Spleen (tissue), 11 donors: ENCODE measurements at regions not wholly inside any gene's neighbourhood (a gene's known extent, or its start where the extent isn't known, plus 50 kb on each side); places are given as distances from the start of the nearest gene placed in this dataset.
"Not testable (repeated sequence)": the region's sequence is repeated elsewhere in the genome, so short reads cannot be mapped to it uniquely, and the experiment has no call there.

ENCODE experiments used
- DNase-seq: peaks from one replicate; pipeline ENCODE4 v3.0.0-alpha.2; 2020
- H3K27ac ChIP-seq, 8 donors: fragments of 200-600 bp; sonication (generic) in 7 of 8; 1 replicate in 4 of 8; 2 replicates in 4 of 8; pipeline versions ENCODE4 v1.5.0 to v1.8.0; 2016 to 2021; ENCODE audit warnings: inconsistent platforms in 4 of 8, mild to moderate bottlenecking in 4 of 8, moderate library complexity in 1 of 8
- H3K27me3 ChIP-seq, 7 donors: fragments of 200-600 bp; sonication (generic) in 6 of 7; replicated peaks in 1 of 7; 1 replicate in 4 of 7; 2 replicates in 3 of 7; pipeline versions ENCODE4 v1.5.0 to v1.8.0; 2016 to 2021; ENCODE audit warnings: inconsistent platforms in 3 of 7, mild to moderate bottlenecking in 1 of 7
- H3K36me3 ChIP-seq, 6 donors: fragments of 200-600 bp; sonication (generic) in 5 of 6; 1 replicate in 4 of 6; 2 replicates in 2 of 6; pipeline versions ENCODE4 v1.5.0 to v1.8.0; 2016 to 2021; ENCODE audit warnings: inconsistent platforms in 2 of 6
- H3K4me1 ChIP-seq, 6 donors: fragments of 200-600 bp; sonication (generic) in 5 of 6; 1 replicate in 3 of 6; 2 replicates in 3 of 6; pipeline versions ENCODE4 v1.5.0 to v1.8.0; 2016 to 2021; ENCODE audit warnings: inconsistent platforms in 3 of 6
- H3K4me3 ChIP-seq, 8 donors: fragments of 200-600 bp; sonication (generic) in 7 of 8; 1 replicate in 4 of 8; 2 replicates in 4 of 8; pipeline versions ENCODE4 v1.5.0 to v1.8.0; 2016 to 2021; ENCODE audit warnings: inconsistent platforms in 4 of 8, mild to moderate bottlenecking in 4 of 8, moderate library complexity in 2 of 8
- H3K9me3 ChIP-seq, 8 donors: fragments of 200-600 bp; sonication (generic) in 7 of 8; 1 replicate in 4 of 8; 2 replicates in 4 of 8; pipeline versions ENCODE4 v1.5.0 to v1.8.0; 2016 to 2021; ENCODE audit warnings: inconsistent platforms in 4 of 8
- CTCF ChIP-seq, 11 experiments: fragments of 200-600 bp in 7 of 11; fragments of 450-650 bp in 4 of 11; sonication (generic) in 4 of 11; IDR thresholded peaks in 8 of 11; conservative IDR thresholded peaks in 3 of 11; 1 replicate in 7 of 11; 2 replicates in 4 of 11; pipeline versions ENCODE4 v1.4.0 to v1.8.0; 2016 to 2021; ENCODE audit warnings: antibody characterized with exemption in 11 of 11, inconsistent platforms in 4 of 11, mild to moderate bottlenecking in 1 of 11
- POLR2A ChIP-seq, 3 donors: fragments of 450-650 bp; IDR thresholded peaks; one replicate each; pipeline ENCODE4 v1.5.1; 2017; ENCODE audit warnings: antibody characterized with exemption in 3 of 3, mild to moderate bottlenecking in 1 of 3
- POLR2AphosphoS5 ChIP-seq, 3 donors: sonication (generic); formaldehyde crosslinking; IDR thresholded peaks; one replicate each; pipeline ENCODE4 v1.5.1; 2017; ENCODE audit warnings: antibody characterized with exemption in 3 of 3
- WGBS, 5 donors: extraction: QIAGEN DNeasy Blood & Tissue Kit in 3 of 5; methylation state at CpG; one replicate each; pipeline versions ENCODE4 v1.1.5 to v1.1.7; 2013 to 2018; 5-methylcytosine and 5-hydroxymethylcytosine counted together
- intact Hi-C: fragments of 100-400 bp; cut with DNase I; formaldehyde crosslinking; loops from one replicate; pipeline ENCODE4 v1.15.0; 2023; ENCODE audit warnings: low total_unique reads
- donor health status: healthy with polysubstance abuse.
- donor health status: DM: no; HTN: no; CAD: no; lungs with moderate emphysema.
- donor health status: DM: no; HTN: no; CAD: no.
- donor health status: Bipolar disorder and iron deficiency.
- donor health status: healthy.
- donor health status: DM: no; HTN: no; CAD: no.
- donor health status: DM: yes; HTN: yes; CAD: no.

DNA sequence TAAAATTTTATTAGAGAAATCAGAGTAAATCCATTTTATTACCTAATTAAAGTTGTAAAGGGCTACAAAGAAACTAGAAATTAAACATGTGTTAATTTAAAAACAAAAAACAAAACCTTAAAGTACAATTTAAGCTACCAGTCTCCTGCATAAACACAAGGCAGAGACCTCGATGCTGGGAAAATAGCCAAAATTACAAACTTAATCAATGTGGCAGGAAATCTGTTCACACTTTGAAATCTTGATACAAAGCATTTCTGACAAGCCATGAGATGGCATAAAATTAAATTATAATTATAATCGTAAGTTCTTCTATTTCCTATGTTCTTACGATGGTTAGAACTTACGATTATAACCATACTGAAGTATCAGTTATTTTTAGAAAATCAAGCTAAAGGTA lies 158.0 kb upstream of the FREM1 start:
- intact Hi-C loops, result no loop called here
- H3K4me3 ChIP-seq, result no peak overlapping the region
- no peak for TF ChIP-seq POLR2A (IDR thresholded peaks at IDR 0.05)
- TF ChIP-seq POLR2AphosphoS5 (IDR thresholded peaks at IDR 0.05), result no peak
- TF ChIP-seq CTCF (IDR thresholded peaks at IDR 0.05 in 8 of 11, conservative IDR thresholded peaks at IDR 0.05 in 3 of 11), result no peak
- DNase-seq, result no peak
- H3K36me3 ChIP-seq, result no peaks in the 10 kb centered on the region
- H3K27me3 ChIP-seq, result no peaks in the 10 kb centered on the region
- no peak overlapping the region for H3K27ac ChIP-seq
- no peaks in the 10 kb centered on the region for H3K4me1 ChIP-seq
- peaks cover 0 to 8% (median 0%) of the 10 kb centered on the region in 8 donors for H3K9me3 ChIP-seq
- WGBS, 5 donors, result 24 to 35% (median 29%) methylated on average over 4 of the region's 4 CpGs

DNA sequence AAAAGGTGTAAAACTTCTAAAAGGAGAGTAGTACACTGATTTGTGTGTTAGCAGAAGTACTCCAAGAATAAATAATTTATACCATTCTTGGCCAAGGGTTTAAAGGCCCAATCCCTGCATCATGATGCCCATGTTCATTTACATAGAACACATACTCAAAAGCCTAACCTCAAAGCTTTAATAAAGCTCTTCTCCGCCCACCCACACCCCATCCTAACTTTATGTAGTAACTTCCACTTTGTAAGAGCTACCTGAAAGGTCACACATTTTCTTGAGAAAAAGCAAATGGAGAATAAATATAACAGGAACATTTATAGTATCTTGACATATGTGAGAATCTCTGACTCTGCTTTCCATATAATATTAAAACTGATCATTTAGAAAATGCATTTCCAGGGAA lies 148.8 kb upstream of the FREM1 start:
- 85 to 97% (median 93%) methylated on average over 1 of the region's 1 CpG for WGBS, 5 donors
- intact Hi-C loops, result no loop called here
- TF ChIP-seq CTCF (IDR thresholded peaks at IDR 0.05 in 8 of 11, conservative IDR thresholded peaks at IDR 0.05 in 3 of 11), result no peak
- no peak for TF ChIP-seq POLR2A (IDR thresholded peaks at IDR 0.05)
- TF ChIP-seq POLR2AphosphoS5 (IDR thresholded peaks at IDR 0.05), result no peak
- H3K27me3 ChIP-seq, result no peaks in the 10 kb centered on the region
- H3K27ac ChIP-seq, result no peak overlapping the region
- DNase-seq, result no peak
- H3K36me3 ChIP-seq, result no peaks in the 10 kb centered on the region
- no peaks in the 10 kb centered on the region for H3K4me1 ChIP-seq
- no peak overlapping the region for H3K4me3 ChIP-seq
- H3K9me3 ChIP-seq, result peaks cover 0 to 5% (median 0%) of the 10 kb centered on the region in 8 donors

DNA sequence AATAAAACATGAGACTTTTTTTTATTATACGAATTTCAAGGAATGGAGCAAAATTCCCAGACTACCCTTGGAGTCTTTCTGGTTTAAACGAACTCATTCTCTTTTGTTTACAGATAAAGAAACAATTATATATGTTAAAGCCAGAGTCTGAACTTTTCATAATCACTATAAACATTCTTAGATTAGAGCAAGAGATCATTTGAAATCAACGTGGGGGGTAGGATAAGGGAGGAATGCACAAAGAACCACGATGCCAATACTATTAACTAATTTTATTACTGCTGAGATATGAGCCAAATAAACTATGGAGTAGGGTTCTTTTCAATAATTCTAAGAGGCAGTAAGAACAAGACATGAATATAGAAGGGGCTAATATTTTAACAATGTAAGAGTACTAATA lies 148.0 kb upstream of the FREM1 start:
- TF ChIP-seq POLR2AphosphoS5 (IDR thresholded peaks at IDR 0.05), result no peak
- TF ChIP-seq CTCF (IDR thresholded peaks at IDR 0.05 in 8 of 11, conservative IDR thresholded peaks at IDR 0.05 in 3 of 11), result no peak
- no peaks in the 10 kb centered on the region for H3K27me3 ChIP-seq
- no peaks in the 10 kb centered on the region for H3K4me1 ChIP-seq
- H3K9me3 ChIP-seq, result peaks cover 0 to 5% (median 0%) of the 10 kb centered on the region in 8 donors
- WGBS, 5 donors, result 72 to 86% (median 77%) methylated on average over 4 of the region's 4 CpGs
- no peak overlapping the region for H3K27ac ChIP-seq
- intact Hi-C loops, result no loop called here
- no peak overlapping the region for H3K4me3 ChIP-seq
- DNase-seq, result no peak
- no peaks in the 10 kb centered on the region for H3K36me3 ChIP-seq

GRCh38 chr9:15055284-15055683 lies 145.1 kb upstream of the FREM1 start:
- H3K4me1 ChIP-seq, H3K36me3 ChIP-seq, H3K27ac ChIP-seq, H3K27me3 ChIP-seq, intact Hi-C loops, H3K9me3 ChIP-seq, H3K4me3 ChIP-seq, DNase-seq: not testable (repeated sequence)
- 46 to 77% (median 75%) methylated on average over 4 of the region's 4 CpGs for whole genome bisulfite sequencing, 5 donors

DNA sequence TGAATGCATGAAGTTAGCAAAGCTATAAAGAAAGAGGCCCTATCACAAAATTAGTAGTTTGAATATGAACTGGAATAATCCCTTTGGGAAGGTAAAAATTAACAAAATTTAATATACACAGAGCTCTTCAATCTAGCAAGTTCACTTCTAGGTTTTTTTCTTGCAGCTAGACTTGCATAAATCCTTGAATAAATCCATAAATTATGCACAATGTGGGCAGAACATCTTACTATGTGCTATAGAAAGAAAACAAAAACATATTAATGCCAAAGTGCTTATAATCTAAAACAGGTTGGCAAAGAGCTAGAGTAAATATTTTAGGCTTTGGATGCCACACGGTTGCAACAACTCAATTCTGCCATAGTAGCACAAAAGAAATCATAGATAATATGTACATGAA lies 138.5 kb upstream of the FREM1 start:
- H3K4me3 ChIP-seq, result no peak overlapping the region
- TF ChIP-seq POLR2A (IDR thresholded peaks at IDR 0.05), result no peak
- TF ChIP-seq CTCF (IDR thresholded peaks at IDR 0.05 in 8 of 11, conservative IDR thresholded peaks at IDR 0.05 in 3 of 11), result no peak
- no peak for TF ChIP-seq POLR2AphosphoS5 (IDR thresholded peaks at IDR 0.05)
- no peak overlapping the region for H3K27ac ChIP-seq
- H3K4me1 ChIP-seq, result no peaks in the 10 kb centered on the region
- intact Hi-C loops, result no loop called here
- DNase-seq, result no peak
- H3K27me3 ChIP-seq, result no peaks in the 10 kb centered on the region
- 84 to 98% (median 89%) methylated on average over 1 of the region's 1 CpG for WGBS, 5 donors
- no peaks in the 10 kb centered on the region for H3K9me3 ChIP-seq
- no peaks in the 10 kb centered on the region for H3K36me3 ChIP-seq
